ENCODE measurements at regions not wholly inside any gene's neighbourhood (a gene's known extent, or its start where the extent isn't known, plus 50 kb on each side); places are given as distances from the start of the nearest gene placed in this dataset.

- Histone ChIP-seq H3K4me2 (replicated peaks; ENCODE audit: extremely low read depth, low read length, poor library complexity, severe bottlenecking) (no peak overlapping the region), H3K9ac (ENCODE audit: insufficient read depth, low read length, poor library complexity, severe bottlenecking) (no peak overlapping the region), H3K79me2 (ENCODE audit: insufficient read depth, low read length) (no peaks in the 10 kb centered on the region), H3K4me3 (replicated peaks in 1 of 3; ENCODE audit: low read depth in 2 of 3, low read length in 3 of 3) (no peak overlapping the region), H3K27ac (ENCODE audit: low read depth in 1 of 2, low read length in 2 of 2) (no peak overlapping the region), H3K9me3 (replicated peaks in 1 of 2; ENCODE audit: control insufficient read depth in 1 of 2, insufficient read depth in 1 of 2, low read length in 2 of 2) (no peaks in the 10 kb centered on the region), H3K27me3 (ENCODE audit: control insufficient read depth in 2 of 2, insufficient read depth in 2 of 2, low read length in 2 of 2) (no peaks in the 10 kb centered on the region), H3K4me1 (ENCODE audit: control insufficient read depth in 1 of 2, insufficient read depth in 2 of 2, low read length in 2 of 2) (no peaks in the 10 kb centered on the region), H2AFZ (ENCODE audit: insufficient read depth, low read depth, low read length, poor library complexity, severe bottlenecking) (no peak overlapping the region), H4K20me1 (ENCODE audit: insufficient read depth, low read length) (no peaks in the 10 kb centered on the region), H3K36me3 (replicated peaks in 1 of 2; ENCODE audit: control insufficient read depth in 1 of 2, insufficient read depth in 2 of 2, low read length in 2 of 2) (no peaks in the 10 kb centered on the region)
- Mint-ChIP-seq H3K27ac (no peak overlapping the region), H3K27me3 (ENCODE audit: low read depth in 3 of 3) (no peaks in the 10 kb centered on the region), H3K4me3 (no peak overlapping the region), H3K9me3 (peaks cover 0 to 2% (median 0%) of the 10 kb centered on the region in 7 donors), H3K36me3 (peaks cover 13% of the 10 kb centered on the region in 2 donors), H3K4me1 (no peaks in the 10 kb centered on the region)
- WGBS (ENCODE audit: insufficient coverage), result no CpG with 5 or more reads among the region's 2 CpGs
- no peak for DNase-seq
- intact Hi-C loops (cut with micrococcal nuclease), result no loop called here
- no peak for TF ChIP-seq CTCF (IDR thresholded peaks at IDR 0.05)
These were observed 52.3 kb upstream of the TIAM2 start for GRCh38 chr6:154942770-154943169.

- H3K79me2 ChIP-seq (ENCODE audit: insufficient read depth, low read length), result no peaks in the 10 kb centered on the region
- no peak overlapping the region for H3K9ac ChIP-seq (ENCODE audit: insufficient read depth, low read length, poor library complexity, severe bottlenecking)
- no peaks in the 10 kb centered on the region for H3K27me3 Mint-ChIP-seq (ENCODE audit: low read depth in 3 of 3)
- H3K4me3 ChIP-seq (replicated peaks in 1 of 3; ENCODE audit: low read depth in 2 of 3, low read length in 3 of 3), result no peak overlapping the region
- no peaks in the 10 kb centered on the region for H3K4me1 ChIP-seq (ENCODE audit: control insufficient read depth in 1 of 2, insufficient read depth in 2 of 2, low read length in 2 of 2)
- no peak overlapping the region for H3K27ac ChIP-seq (ENCODE audit: low read depth in 1 of 2, low read length in 2 of 2)
- H3K27me3 ChIP-seq (ENCODE audit: control insufficient read depth in 2 of 2, insufficient read depth in 2 of 2, low read length in 2 of 2), result no peaks in the 10 kb centered on the region
- no peak overlapping the region for H3K4me2 ChIP-seq (replicated peaks; ENCODE audit: extremely low read depth, low read length, poor library complexity, severe bottlenecking)
- TF ChIP-seq CTCF (IDR thresholded peaks at IDR 0.05), result no peak
- H3K27ac Mint-ChIP-seq, result no peak overlapping the region
- intact Hi-C loops (cut with micrococcal nuclease), result no loop called here
- peaks cover 13 to 19% of the 10 kb centered on the region in 2 donors for H3K36me3 Mint-ChIP-seq
- no peaks in the 10 kb centered on the region for H4K20me1 ChIP-seq (ENCODE audit: insufficient read depth, low read length)
- peaks cover 0 to 3% (median 0%) of the 10 kb centered on the region in 7 donors for H3K9me3 Mint-ChIP-seq
- H3K4me3 Mint-ChIP-seq, result no peak overlapping the region
- no peak overlapping the region for H2AFZ ChIP-seq (ENCODE audit: insufficient read depth, low read depth, low read length, poor library complexity, severe bottlenecking)
- WGBS (ENCODE audit: insufficient coverage), result 94% methylated on average over 8 of the region's 11 CpGs
- H3K9me3 ChIP-seq (replicated peaks in 1 of 2; ENCODE audit: control insufficient read depth in 1 of 2, insufficient read depth in 1 of 2, low read length in 2 of 2), result no peaks in the 10 kb centered on the region
- DNase-seq, result no peak
- H3K36me3 ChIP-seq (replicated peaks in 1 of 2; ENCODE audit: control insufficient read depth in 1 of 2, insufficient read depth in 2 of 2, low read length in 2 of 2), result no peaks in the 10 kb centered on the region
- H3K4me1 Mint-ChIP-seq, result no peaks in the 10 kb centered on the region
These were observed 49.7 kb upstream of the TIAM2 start for GRCh38 chr6:154945271-154945890.

Small RNA genes in the stretch of these regions (small RNA-seq; reads per million reads assigned to genes)
- gene RF00096 (ENCODE audit: insufficient read length, low read depth), result 3.1 reads per million, percentile 24 among the genes with 10 or more reads in this experiment

All from CD14-positive monocyte (primary cell).